GM18951 (cell line): ENCODE measurements at regions not wholly inside any gene's neighbourhood (a gene's known extent, or its start where the extent isn't known, plus 50 kb on each side); places are given as distances from the start of the nearest gene placed in this dataset.

ENCODE experiments used
- POLR2A ChIP-seq: IDR thresholded peaks from 4 replicates; pipeline ENCODE4 v1.6.1; 2011; ENCODE audit warnings: mild to moderate bottlenecking; ENCODE audit not compliant: insufficient read length, insufficient read depth; ENCODE audit errors: extremely low read depth
- in situ Hi-C: fragments of 300-500 bp; cut with MboI; formaldehyde crosslinking; loops from one replicate; pipeline ENCODE4 v1.12.0; 2022; ENCODE audit warnings: low sequenced_read_pairs, mixed read lengths, inconsistent platforms; ENCODE audit not compliant: unreplicated experiment

DNA sequence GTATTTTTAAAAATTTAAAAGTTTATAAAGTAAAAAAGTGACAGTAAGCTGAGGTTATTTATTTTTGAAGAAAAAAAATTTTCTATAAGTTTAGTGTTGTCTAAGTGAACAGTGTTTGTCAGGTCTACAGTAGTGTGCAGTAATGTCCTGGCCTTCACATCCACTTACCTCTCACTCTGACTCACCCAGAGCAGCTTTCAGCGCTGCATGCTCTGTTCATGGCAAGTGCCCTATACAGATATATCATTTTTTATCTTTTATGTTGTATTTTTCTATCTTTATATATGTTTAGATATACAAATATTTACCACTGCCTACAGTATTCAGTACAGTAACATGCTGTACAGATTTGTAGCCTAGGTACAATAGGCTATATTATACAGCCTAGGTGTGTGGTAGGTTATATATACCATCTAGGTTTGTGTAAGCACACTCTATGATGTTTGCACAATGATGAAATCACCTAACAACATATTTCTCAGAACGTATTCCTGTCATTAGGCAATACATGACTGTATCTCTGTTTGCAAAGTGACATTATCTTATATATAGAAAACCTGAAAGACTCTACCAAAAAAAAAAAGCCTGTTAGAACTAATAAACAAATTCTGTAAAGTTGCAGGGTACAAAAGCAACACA, 75.9 kb upstream of the TMC3 start:
- TF ChIP-seq POLR2A = no peak
- in situ Hi-C loops = no loop called here

DNA sequence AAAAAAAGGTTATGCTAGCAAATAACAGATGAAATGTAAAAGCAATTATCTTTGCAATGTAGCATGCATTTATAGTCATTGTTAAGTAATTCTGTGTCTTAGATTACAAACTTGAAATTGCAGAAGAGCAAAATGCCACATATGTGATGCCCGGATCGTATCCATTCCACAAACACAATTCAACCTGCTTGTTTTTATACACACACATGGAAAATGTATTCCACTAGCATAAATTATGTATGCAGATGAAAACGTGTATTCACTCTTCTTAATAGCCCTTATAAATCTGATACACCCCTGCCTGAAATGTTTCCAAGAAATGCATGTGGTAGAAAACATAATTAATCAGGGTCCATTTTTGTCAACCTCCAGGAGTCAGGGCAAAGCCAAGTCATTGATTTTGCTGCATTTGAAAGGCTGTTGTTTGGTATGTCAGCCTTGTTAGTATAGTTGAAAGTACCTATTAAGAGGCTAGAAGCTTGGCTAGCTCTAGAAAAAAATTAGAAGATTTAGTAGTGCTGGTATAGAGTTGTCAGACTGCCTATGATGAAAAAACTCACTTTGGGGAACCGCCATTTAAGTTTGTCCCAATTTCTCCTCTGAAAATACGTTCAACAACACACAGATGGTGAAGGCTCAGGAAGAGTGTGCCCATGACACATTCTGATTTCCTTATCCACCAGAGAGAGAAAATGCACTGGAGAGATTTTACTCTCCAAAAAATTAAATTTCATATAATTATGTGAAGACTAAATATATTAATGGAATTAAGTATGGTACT, 69.2 kb upstream of the TMC3 start:
- in situ Hi-C loops = no loop called here
- TF ChIP-seq POLR2A = no peak

DNA sequence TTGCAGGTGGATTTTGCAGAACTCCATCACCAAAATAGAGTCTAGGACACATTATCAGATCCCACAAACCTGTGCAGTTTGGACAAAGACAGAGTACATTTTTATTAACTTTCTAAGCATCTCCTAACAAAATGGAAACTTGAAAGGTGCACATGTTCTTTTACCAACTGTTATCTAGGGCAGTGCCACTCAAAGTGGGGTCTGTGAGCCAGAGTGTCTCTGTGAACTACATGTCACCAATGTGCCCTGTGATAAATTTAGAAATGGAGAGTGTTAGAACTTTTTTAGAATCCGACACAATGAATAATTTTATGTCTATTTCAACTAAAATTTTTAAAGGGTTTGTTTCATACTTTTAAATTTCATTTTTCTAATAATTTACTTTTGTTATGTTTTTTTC, 68.4 kb upstream of the TMC3 start:
- in situ Hi-C loops = no loop called here
- TF ChIP-seq POLR2A = no peak

DNA sequence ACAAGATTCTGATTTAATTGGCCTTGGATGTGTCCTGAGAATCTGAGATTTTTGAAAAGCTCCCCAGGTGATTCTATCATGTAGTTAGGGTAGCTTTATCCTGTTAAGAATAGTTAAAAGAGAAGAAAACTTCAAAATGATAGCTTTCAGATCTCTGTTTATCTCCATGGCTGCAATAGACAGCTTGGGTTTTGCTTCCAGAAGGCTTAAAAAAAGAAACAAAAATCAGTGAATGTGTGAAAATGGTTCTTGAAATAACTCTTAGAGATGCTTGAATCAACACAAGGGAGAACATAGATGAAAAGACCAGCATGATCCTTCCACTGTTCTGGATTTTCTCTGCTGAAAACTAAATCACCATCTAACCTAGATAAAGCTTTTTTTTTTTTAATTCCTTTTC, 60.8 kb upstream of the TMC3 start:
- in situ Hi-C loops = no loop called here
- TF ChIP-seq POLR2A = no peak

DNA sequence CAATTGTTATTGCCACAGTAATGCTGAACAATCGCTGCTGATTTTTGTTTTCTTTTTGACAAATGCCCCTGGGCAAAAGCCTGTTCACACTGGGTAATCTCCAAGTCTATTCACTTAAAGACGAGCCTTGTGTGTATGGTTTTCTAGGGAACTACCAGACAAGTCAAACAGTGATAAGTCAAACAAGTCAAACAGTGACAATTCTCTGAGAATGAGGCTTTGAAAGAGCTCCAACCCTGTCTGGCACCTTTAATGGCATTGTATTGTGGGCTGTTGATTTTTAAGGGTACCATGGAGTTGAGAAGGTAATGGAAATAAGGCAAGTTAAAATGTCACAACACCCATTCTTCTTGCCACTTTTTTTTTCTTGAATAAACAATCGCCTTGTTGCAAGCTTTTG, 59.4 kb upstream of the TMC3 start:
- no peak for TF ChIP-seq POLR2A
- in situ Hi-C loops = no loop called here

DNA sequence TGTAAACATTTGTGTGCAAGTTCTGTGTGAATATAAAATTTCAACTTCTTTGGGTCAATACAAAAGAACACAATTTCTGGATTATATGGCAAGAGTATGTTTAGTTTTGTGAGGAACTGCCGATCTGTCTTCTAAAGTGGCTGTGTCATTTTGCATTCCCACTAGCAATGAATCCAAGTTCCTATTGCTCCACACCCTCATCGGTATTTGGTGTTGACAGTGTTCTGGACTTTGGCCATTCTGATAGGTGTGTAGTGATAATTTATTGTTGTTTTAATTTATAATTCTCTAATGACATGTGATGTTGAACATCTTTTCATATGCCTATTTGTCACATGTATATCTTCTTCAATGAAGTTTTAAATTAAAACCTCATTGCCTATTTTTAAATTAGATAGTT, 58.2 kb upstream of the TMC3 start:
- in situ Hi-C loops = no loop called here
- no peak for TF ChIP-seq POLR2A

DNA sequence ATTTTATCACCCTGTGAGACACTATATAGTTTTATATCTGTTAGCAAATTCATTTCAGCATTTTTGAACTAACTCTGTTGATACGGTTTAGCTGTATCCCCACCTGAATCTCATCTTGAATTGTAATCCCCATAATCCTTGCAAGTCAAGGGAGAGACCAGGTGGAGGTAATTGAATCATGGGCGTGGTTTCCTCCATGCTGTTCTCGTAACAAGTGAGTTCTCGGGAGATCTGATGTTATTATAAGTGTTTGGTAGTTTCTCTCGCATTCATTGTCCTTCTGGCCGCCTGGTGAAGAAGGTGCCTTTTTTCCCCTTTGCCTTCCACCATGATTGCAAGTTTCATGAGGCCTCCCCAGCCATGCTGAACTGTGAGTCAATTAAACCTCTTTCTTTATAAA, 53.2 kb upstream of the TMC3 start:
- in situ Hi-C loops = no loop called here
- no peak for TF ChIP-seq POLR2A

DNA sequence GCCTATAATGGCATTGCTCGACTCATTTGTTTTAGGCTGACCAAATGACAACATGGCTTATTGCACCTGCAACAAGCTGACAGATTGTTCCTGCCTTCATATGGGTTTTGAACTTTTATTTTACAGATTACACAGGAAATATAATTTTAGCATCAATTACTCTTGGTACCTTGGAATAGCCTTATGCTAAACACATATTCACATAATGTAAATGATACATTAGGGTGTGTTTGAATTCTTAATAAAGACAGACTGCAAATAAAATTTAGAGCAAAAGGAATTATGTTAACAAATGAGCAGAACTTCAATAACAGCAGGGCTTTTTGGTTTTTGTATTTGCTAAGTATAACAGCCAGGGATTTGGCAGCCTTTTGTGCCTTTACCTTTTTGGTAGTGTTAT, 51.9 kb upstream of the TMC3 start:
- in situ Hi-C loops = no loop called here
- TF ChIP-seq POLR2A = no peak
